ENCODE measurements at regions not wholly inside any gene's neighbourhood (a gene's known extent, or its start where the extent isn't known, plus 50 kb on each side); places are given as distances from the start of the nearest gene placed in this dataset.
"Not testable (repeated sequence)": the region's sequence is repeated elsewhere in the genome, so short reads cannot be mapped to it uniquely, and the experiment has no call there.

DNA sequence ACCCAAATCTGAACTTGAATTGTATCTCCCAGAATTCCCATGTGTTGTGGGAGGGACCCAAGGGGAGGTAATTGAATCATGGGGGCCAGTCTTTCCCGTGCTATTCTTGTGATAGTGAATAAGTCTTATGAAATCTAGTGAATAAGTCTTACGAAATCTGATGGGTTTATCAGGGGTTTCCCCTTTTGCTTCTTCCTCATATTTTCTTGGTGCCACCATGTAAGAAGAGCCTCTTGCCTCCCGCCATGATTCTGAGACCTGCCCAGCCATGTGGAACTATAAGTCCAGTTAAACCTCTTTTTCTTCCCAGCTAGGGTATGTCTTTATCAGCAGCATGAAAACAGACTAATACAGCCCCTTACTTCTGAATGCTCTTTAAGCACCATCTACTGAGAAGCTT lies 343.2 kb upstream of the NOX3 start:
- TF ChIP-seq, protein P1, sequence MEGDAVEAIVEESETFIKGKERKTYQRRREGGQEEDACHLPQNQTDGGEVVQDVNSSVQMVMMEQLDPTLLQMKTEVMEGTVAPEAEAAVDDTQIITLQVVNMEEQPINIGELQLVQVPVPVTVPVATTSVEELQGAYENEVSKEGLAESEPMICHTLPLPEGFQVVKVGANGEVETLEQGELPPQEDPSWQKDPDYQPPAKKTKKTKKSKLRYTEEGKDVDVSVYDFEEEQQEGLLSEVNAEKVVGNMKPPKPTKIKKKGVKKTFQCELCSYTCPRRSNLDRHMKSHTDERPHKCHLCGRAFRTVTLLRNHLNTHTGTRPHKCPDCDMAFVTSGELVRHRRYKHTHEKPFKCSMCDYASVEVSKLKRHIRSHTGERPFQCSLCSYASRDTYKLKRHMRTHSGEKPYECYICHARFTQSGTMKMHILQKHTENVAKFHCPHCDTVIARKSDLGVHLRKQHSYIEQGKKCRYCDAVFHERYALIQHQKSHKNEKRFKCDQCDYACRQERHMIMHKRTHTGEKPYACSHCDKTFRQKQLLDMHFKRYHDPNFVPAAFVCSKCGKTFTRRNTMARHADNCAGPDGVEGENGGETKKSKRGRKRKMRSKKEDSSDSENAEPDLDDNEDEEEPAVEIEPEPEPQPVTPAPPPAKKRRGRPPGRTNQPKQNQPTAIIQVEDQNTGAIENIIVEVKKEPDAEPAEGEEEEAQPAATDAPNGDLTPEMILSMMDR (IDR thresholded peaks at IDR 0.05; ENCODE audit: low read length), result not testable (repeated sequence)
- not testable (repeated sequence) for TF ChIP-seq EZH2 (optimal IDR thresholded peaks at IDR 0.05; ENCODE audit: low read depth, low read length); EZH2phosphoT487 (IDR thresholded peaks at IDR 0.05; ENCODE audit: low read length)
